ENCODE measurements at regions not wholly inside any gene's neighbourhood (a gene's known extent, or its start where the extent isn't known, plus 50 kb on each side); places are given as distances from the start of the nearest gene placed in this dataset.
A peak's percentile ranks its signal among the peaks of the same experiment; 100 is the strongest.

GRCh38 chr7:145644426-145645134 is 472.0 kb upstream of the CNTNAP2 start:
- peak; percentile 82 for DNase-seq (ENCODE audit: low read depth)

GRCh38 chr7:145643981-145644380 is 472.6 kb upstream of the CNTNAP2 start:
- no peak for DNase-seq (ENCODE audit: low read depth)

- DNase-seq (ENCODE audit: low read depth): no peak
These were observed 483.1 kb upstream of the CNTNAP2 start for GRCh38 chr7:145633513-145633912.

GRCh38 chr7:145624618-145625017 is 492.0 kb upstream of the CNTNAP2 start:
- DNase-seq (ENCODE audit: low read depth): peak; percentile 53

GRCh38 chr7:145605963-145606362 is 510.6 kb upstream of the CNTNAP2 start:
- DNase-seq (ENCODE audit: low read depth): no peak

GRCh38 chr7:145599376-145599775 is 517.2 kb upstream of the CNTNAP2 start:
- no peak for DNase-seq (ENCODE audit: low read depth)

- peak; percentile 74 for DNase-seq (ENCODE audit: low read depth)
These were observed 532.2 kb upstream of the CNTNAP2 start for GRCh38 chr7:145584401-145584800.

GRCh38 chr7:145582742-145583303 is 533.8 kb upstream of the CNTNAP2 start:
- no peak for DNase-seq (ENCODE audit: low read depth)

- no peak for DNase-seq (ENCODE audit: low read depth)
These were observed 558.8 kb upstream of the CNTNAP2 start for GRCh38 chr7:145557805-145558204.

GRCh38 chr7:145543242-145543641 is 573.4 kb upstream of the CNTNAP2 start:
- no peak for DNase-seq (ENCODE audit: low read depth)

GRCh38 chr7:145539910-145540309 is 576.7 kb upstream of the CNTNAP2 start:
- no peak for DNase-seq (ENCODE audit: low read depth)

GRCh38 chr7:145534301-145534700 is 582.3 kb upstream of the CNTNAP2 start:
- DNase-seq (ENCODE audit: low read depth): peak; percentile 36

GRCh38 chr7:145520284-145520683 is 596.3 kb upstream of the CNTNAP2 start:
- no peak for DNase-seq (ENCODE audit: low read depth)

- DNase-seq (ENCODE audit: low read depth): no peak
These were observed 605.6 kb upstream of the CNTNAP2 start for GRCh38 chr7:145511004-145511403.

GRCh38 chr7:145497911-145498525 is 618.6 kb upstream of the CNTNAP2 start:
- DNase-seq (ENCODE audit: low read depth): peak; percentile 79

- no peak for DNase-seq (ENCODE audit: low read depth)
These were observed 626.2 kb upstream of the CNTNAP2 start for GRCh38 chr7:145490356-145490755.

- DNase-seq (ENCODE audit: low read depth): no peak
These were observed 627.0 kb upstream of the CNTNAP2 start for GRCh38 chr7:145489609-145490008.

GRCh38 chr7:145488816-145489215 is 627.8 kb upstream of the CNTNAP2 start:
- peak; percentile 14 for DNase-seq (ENCODE audit: low read depth)

GRCh38 chr7:145481985-145482384 is 634.6 kb upstream of the CNTNAP2 start:
- no peak for DNase-seq (ENCODE audit: low read depth)

GRCh38 chr7:145478541-145478940 is 638.1 kb upstream of the CNTNAP2 start:
- DNase-seq (ENCODE audit: low read depth): no peak

- no peak for DNase-seq (ENCODE audit: low read depth)
These were observed 638.3 kb upstream of the TPK1 start for GRCh38 chr7:145474009-145474686.

- no peak for DNase-seq (ENCODE audit: low read depth)
These were observed 636.0 kb upstream of the TPK1 start for GRCh38 chr7:145471883-145472282.

GRCh38 chr7:145464287-145464686 is 628.4 kb upstream of the TPK1 start:
- DNase-seq (ENCODE audit: low read depth): no peak

All from fibroblast of gingiva (primary cell).